DMS53 treated with DMSO at 0.1 percent for 48 hours (cell line): ENCODE measurements at regions not wholly inside any gene's neighbourhood (a gene's known extent, or its start where the extent isn't known, plus 50 kb on each side); places are given as distances from the start of the nearest gene placed in this dataset.

ENCODE experiments used
- DNase-seq: peaks from one replicate; lab custom pipeline; 2025; ENCODE audit not compliant: unreplicated experiment; lab: John Stamatoyannopoulos, UW

DNA sequence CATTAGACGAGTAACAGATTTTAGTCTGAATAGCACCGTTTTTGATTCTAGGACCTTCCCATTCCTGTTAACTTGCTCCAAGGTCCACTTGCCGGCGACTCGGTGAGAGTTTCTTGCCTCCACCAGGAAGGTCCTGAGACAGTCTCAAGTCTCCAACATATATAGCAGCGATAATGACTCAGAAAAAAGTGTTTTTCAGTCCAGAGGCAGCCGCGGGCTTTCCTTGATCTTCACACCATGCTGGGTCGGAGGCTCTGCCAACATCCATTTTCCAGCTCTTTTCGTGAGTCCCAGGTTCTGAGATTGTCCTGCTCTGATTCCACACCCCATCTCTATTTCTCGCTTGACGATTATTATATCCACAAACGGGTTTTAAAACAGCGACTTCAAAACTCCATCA is 170.5 kb downstream of the GPX5 start:
- no peak for DNase-seq

DNA sequence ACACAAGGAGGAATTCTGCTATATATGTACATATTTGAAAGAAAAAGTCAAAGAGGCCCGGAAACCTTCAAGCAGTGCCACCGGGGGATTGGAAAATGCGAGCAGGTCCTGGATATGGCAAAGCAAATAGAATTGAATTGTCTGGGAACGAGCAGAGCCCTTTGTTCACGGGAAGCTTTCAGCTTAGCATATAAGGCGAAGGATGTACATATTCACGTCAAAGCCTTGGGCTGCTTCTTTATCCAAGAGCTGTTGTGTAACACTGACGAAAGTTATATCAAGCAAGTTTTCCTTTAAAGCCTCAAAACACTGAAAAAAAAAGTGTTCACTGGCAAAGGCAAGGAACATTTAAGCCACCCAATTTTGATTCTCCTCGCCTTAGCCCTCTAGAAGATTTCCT is 171.0 kb downstream of the GPX5 start:
- no peak for DNase-seq

DNA sequence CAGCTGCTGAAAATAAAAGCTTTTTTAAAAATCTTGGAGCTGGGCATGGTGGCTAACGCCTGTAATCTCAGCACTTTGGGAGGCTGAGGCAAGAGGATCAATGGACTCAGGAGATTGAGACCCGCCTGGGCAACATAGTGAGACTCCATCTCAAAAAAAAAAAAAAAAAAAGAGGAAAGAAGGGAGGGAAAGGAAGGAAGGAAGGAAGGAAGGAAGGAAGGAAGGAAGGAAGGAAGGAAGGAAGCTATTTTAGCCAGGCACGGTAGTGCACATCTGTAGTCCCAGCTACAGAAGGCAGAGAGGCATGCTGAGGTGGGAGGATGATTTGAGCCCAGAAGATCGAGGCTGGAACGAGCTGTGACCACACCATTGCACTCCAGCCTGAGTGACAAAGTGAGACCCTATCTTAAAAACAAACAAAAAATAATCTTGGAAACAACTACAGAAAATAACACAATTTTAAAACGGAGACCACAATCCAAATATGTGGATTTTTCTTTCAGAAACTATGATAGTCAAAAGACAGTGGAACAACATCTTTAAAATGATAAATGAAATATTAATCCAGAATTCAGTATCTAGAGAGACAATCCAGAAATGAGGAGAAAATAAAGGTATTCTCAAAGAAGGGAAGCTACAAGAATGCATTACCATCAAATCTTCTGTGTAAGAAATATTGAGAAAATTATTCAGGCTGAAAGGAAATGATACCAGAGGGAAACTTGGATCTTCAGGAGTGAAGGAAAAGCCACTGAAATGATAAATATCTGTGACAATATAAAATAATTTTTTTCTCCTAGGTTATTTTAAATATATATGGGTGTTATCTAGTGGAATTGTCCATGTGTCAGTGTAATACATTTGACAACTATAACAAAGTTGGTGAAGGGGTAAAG is 182.0 kb downstream of the GPX5 start:
- no peak for DNase-seq

DNA sequence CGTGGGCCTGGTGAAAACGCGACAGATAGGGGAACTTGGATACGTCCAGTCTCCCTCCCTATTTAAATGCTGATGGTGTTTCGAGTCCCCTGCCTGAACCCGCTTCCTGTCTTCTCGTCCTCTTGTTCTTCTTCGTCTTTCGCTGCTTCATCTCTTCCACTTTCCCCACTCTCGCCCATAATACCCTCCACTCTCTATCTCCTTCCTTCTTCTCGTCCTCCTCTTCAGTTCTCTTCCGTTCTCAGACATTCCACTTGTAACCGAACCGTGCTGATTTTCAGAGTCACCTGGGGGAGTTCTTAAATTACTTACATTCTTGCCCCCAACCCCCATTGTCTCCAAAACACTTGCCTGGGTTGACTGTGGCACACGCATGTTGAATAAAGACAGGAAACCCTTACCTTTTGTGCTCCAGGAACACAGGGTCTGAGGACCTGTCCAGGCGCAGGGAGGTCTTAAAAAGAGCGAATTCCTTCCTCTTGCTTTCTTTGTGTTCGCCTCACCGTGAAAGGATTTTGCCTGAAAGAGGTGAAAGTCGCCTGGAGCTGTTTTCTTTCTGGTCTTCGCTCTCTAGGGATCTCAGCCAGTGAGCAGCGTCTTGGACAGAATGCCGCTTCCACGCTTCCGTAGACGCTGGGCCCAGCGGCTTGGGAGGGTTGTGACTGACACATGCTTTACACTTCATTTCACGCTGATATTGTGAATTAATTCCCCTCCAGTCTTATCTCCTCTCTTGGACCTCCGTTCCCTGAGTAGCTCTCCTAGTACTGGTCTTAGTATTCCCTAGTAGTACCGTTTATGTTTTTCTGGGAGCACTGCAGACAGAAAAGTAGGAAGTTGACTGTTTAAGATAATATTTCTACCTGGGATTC is 184.0 kb downstream of the GPX5 start:
- DNase-seq: no peak

DNA sequence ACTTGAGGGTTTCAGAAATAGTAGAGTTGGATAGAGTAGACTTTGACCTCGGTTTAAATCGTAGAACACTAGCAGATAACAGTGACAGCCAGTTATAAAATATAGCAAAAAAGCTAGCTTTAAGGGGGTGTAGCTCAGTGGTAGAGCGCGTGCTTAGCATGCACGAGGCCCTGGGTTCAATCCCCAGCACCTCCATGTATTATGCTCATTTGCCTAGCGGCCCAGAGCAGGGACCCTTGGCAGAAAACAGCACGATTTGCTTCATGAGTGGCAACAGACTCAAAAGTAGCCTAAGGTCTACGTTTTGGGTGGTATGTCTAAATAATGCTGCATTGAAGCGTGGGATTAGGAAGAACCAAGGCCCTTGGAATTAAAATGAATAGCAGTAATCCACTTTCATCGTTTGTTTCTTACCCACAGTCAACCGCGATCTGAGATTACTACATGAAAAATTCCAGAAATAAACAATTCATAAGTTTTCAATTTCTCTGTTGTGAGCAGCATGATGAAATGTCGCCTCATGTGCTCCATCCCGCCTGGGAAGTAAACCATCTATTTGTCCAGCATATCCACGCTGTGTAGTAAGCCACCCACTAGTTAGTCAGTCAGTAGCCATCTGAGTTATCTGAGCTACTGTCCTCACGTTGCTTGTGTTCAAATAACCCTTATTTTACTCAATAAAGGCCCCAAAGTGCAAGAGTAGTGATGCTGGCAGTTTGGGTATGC is 184.9 kb downstream of the GPX5 start:
- DNase-seq: no peak

DNA sequence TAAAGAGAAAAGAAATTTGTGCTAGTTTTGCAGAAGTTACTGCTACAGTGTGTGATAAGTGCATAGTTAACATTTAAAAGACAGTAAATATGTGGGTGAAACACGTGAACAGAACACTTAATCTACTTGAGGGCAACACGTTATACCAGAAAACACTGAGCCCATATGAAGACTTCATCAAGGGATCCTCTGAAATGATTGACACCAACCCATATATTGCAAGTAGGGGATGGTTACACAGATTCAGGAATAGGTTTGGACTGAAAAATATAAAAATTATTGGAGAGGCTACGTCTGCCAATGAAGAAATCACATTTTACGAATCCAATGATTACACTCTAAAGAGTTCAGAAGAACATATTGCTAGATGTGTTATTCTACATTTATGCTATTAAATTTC is 185.6 kb downstream of the GPX5 start:
- no peak for DNase-seq

DNA sequence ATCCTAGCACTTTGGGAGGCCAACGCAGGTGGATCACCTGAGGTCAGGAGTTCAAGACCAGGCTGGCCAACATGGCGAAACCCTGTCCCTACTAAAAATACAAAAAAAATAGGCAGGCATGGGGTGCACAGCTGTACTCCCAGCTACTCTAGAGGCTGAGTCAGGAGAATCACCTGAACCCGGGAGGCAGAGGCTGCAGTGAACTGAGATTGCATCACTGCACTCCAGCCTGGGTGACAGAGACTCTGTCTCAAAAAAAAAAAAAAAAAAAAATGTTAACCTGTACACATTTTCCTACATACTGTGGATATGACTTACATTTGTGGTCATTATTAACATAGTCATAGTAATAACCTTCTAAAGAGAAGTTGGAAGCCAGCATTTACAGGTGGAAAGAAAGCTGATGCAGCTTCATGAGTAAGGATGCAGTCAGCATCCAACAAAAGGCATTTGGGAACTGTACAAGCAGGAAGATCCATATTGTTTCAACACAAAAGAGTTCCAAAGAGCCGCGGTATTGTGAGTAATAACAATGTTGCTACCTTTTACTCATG is 186.2 kb downstream of the GPX5 start:
- no peak for DNase-seq

DNA sequence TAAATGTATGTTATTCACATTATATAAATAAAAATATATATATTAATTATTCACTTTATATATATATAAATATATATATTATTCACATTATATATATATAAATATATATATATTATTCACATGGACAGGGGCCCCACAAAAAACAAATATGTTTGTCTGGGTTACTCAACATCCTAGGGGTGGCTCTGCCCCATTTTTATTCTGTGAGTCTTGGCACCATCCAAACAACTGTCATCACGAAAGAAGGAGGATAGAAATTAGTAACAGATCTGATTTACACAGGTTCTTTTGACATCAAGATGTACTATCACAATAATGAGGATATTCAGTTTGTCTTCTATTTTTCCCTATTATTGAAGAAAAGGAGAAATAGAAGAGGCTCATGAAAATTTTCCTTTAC is 187.3 kb downstream of the GPX5 start:
- DNase-seq: no peak

DNA sequence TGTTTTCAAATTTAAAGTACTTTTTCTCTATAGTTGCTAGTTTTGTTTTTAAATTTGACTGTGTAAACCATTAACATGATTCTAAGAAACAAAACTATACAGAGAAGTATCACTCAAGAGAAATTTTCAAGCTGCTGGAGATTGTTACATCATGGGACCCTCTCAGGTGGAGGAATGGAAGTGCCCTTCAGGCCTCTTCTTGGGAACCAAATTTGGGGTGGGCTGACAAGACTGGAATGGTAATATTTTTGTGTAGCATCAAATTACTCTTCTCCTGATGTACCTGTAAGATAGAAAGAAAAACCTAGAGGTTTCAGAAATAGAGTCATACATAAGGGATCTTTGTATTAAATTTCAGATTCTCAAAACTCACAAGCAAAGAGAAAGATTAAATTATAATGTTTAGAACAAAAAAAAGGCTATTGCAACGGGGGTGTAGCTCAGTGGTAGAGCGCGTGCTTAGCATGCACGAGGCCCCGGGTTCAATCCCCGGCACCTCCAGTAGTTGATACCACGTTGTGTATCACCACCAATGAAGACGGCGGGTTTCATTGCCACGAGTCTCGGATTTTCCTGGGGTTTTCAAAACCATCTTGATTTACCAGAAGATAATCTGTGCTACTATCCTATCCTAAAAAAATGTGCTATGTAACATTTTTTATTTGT is 193.7 kb downstream of the GPX5 start:
- DNase-seq: no peak

DNA sequence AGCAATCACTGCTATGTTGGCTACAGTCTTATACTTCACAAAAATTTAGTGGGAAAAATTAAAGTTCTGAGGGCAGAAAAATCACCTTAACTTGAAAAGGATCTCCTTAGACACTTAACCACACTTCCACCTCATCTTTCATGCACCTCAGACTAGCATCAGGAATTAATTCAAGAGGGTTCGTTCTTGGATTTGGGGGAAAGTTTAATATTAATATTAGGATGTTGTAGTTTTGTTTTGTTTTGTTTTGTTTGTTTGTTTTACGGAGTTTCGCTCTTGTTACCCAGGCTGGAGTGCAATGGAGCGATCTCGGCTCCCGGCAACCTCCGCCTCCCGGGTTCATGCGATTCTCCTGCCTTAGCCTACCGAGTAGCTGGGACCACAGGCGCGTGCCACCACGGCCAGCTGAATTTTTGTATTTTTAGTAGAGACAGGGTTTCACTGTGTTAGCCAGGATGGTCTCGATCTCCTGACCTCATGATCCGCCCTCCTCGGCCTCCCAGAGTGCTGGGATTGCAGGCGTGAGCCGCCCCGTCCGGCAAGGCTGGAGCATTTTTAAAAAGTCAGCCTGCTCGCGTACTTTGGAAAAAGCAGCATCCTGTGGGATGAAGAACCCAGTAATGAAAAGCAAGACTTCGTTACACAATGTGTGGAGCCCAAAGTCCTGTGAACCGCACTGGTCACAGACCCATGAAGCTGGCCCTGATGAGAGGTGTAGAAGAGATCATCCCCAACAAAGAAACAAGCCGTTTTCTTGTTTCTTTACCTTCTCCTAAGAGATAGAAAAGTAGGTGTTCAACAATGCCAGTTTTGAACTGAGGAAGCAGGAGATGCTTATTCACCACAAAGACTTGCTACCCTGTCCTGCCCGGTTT is 194.9 kb downstream of the GPX5 start:
- no peak for DNase-seq

DNA sequence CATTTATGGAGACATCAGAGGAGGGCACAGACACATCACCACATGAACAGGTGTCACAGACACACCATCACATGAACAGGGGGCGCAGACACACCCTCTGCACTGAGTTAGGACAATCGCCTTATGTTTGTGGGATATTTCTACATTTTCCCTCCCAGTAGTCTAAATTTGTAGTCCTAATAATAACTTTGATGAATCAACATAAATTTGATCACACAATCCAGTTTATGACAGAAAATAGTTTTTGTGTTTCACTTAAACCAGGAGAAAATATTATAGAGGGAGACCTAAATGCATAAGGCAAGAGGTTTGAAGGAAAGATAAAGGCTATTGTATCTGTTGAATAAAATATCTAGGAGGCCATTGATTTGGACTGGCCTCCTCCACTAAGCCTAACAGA is 195.7 kb downstream of the GPX5 start:
- DNase-seq: no peak

DNA sequence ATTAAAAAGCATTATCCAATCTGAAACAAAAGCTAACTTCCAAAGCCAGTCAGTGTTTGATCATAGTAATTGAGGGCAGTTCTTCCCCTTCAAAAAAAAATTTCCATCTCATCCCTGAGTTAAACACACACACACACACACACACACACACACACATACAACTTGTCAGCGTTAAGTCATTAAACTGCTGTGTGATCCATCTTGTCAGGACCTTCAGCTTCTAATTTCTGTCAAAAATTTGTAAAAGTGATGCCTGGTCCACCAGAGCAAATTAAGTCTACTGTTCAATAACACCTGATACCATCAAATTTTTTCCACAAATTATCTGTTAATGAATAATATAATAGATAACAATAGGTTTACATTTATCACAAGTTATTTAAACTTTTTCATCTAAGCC is 198.7 kb downstream of the GPX5 start:
- no peak for DNase-seq

DNA sequence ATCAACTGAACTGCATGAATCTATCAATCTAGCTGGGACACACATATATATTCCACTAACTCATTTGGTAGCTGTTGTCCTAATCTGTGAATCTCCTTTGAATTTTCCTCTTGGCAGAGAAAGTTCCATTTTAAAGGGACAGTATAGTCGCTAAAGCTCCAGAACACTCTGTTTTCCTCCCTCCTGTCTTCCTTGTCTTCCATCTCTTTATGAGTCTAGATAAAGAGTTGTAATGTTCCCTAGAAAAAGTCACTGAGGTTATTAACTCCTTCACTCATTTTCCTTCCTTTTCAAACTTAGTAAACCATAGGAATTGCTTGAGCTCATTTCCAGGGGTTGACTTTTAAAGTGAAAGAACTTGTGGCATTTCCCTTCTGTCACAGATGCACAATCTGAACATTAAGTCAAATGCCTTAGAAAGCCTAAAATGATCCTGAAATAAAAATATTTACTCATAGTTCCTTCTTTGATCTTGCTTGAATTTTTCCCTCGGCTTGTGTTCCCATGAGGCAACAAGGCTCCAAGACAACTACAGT is 198.4 kb downstream of the TRIM27 start:
- no peak for DNase-seq

DNA sequence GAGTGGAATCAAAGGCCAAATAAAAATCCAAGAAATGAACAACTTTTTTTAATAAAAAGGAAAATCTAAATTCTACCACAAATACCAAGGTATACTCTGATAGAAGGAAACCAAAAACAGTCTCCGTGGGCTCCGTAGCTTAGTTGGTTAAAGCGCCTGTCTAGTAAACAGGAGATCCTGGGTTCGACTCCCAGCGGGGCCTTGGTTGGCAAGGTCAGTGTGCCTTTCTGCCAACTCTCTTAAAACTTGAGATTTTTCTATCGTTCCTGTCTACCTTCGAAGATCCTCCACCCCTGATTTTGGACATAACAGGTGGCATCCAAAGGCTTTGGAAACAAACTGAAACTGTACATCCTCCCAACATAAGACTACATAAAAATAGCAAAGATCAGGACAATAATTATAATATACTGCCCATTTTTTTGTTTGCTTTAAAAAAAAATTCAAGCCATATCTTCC is 197.9 kb downstream of the TRIM27 start:
- DNase-seq: no peak

DNA sequence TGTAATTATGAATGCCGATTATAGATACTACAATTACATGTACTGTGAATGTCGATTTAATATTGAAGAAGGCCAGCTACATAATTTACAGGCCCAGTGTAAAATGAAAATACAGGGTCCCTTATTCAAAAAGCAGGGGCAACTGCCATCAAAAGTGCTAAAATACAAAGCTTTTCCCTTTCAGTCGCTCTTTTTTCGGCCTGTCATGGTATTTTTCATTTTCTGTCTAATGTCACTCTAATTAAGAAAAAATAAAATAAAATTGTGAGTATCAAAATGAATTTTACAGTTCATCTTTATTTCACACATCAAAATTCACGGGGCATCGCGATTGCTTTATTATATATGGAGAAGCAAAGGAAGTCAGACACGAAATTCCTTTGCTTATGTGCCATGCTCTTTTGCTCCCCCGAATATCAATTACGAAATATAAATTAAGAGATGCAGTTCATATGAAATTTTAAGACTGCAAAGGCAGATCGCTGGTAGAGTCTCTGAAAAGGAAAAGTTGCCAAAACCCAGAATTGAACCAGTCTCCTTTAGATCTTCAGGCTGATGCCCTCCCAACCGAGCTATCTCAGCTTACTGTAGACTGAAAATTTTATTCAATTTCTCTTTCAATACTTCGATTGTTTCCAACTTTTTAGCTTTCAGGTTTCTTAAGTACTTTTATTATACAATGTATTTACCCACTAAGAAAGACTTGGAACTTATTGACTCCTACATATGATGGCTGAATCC is 197.0 kb downstream of the TRIM27 start:
- DNase-seq: no peak

DNA sequence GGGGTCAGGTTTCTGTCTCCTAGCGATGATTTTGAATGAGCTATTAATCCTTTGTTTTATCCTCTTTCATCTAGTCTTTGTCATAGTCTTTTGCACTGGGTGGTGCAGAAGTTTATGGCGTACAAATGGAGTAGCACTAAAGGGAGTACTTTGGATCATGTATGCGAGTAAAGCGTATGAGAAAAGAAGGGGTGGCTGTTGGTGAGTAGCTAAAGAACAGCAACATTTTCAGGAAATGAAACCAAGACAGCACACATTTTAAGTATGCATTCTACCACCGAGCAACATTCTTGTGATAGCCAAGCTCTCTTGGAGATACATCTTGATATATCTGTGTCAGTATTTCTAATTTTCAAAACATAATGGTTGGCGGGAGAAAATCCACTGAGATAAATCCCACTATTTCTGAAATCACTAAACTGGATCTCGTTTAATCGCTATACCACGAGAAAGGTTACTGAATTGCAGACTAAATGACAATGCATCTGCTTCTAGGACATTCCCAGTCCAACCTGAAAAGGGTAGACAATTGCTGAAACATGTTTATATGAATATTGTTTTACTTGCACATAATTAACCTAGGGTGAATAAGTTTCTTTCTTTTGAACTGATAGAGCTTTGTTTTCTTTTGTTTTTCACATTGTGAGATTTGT is 196.1 kb downstream of the TRIM27 start:
- no peak for DNase-seq

DNA sequence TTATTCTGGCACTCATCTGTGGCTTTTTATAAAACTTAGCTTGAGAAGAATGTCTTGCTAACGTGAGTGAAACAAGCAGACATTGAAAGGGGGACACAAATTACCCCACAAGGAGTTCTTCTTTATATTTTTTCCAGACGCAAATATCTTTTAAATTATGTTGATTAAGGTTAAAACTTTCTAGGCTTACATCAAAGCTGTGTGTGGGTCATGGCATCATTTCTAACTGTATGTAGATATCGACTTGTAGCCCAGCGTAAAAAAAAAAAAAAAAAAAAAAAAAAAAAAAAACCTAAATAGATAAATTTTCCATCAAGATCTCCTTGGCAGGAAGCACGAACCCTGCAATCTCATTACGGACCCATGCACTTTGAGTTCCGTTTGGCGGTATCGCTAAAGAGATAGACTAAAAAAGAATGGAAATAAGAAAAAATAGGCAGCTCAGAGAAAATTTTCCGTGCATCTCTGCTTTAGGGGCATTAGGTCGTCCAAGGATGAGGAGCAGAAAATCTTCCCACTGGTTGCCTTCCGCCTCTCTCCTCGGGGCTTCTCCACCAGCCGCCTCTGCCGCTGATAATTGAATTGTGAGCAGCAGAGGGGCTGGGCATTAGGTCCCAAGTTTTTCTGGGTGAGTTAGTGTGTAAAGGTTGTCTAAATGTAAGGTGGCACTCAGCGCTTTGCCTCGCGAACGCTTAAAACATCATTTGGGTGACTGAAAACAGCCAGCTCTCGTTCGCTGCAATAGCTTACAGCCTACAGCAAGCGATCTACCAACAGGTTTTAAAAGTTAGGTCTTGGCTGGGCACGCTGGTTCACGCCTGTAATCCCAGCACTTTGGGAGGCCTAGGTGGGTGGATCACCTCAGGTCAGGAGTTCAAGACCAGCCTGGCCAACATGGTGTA is 194.0 kb downstream of the TRIM27 start:
- no peak for DNase-seq
